ENCODE measurements at regions not wholly inside any gene's neighbourhood (a gene's known extent, or its start where the extent isn't known, plus 50 kb on each side); places are given as distances from the start of the nearest gene placed in this dataset.

DNA sequence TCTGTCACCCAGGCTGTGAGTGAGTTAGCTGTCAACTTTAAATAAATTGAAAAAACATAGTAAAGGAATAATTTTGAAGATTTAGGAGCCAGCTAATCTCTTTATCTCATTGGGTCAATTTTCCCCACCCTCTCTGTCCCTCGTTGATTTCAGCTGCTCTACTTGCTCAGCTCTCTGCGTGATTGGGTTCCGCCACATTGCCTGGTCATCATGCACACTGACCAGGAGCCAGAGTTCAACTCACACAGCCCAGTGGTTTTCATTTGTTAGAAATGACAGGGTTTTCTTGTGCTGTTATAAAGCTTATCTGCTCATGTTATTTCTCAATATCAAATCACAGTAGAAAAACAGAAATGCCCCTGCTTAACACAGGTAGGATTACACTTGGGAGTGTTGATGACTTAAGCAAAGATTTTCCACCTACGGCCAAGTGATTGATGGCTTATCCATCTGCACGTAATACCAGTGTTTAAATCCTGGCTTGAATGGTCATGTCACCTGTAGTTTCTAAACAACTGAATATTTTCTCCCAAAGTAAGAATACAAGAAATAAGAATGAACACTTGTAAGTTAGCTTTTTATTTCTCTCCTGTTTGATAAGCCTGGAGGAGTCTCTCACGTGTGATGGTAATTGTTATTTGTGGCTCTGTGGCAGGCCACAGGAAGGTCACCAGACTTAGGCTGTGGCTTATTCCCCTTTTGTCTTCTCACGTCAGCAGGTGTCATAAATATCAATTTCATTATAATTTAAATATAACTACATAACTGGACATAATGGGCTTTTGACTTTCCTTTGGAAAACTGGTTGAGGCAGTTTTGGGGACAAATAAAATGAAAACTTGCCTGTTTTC lies 367.2 kb upstream of the DDHD1 start:
- no peak overlapping the region for H3K27ac ChIP-seq
- no peaks in the 10 kb centered on the region for H3K9me3 ChIP-seq
- H3K4me1 ChIP-seq: no peaks in the 10 kb centered on the region
- no peak overlapping the region for H3K4me3 ChIP-seq
- no peaks in the 10 kb centered on the region for H3K27me3 ChIP-seq
- no peak for DNase-seq
- no peaks in the 10 kb centered on the region for H3K36me3 ChIP-seq
- TF ChIP-seq POLR2A (IDR thresholded peaks at IDR 0.05): no peak
- TF ChIP-seq, protein P1, sequence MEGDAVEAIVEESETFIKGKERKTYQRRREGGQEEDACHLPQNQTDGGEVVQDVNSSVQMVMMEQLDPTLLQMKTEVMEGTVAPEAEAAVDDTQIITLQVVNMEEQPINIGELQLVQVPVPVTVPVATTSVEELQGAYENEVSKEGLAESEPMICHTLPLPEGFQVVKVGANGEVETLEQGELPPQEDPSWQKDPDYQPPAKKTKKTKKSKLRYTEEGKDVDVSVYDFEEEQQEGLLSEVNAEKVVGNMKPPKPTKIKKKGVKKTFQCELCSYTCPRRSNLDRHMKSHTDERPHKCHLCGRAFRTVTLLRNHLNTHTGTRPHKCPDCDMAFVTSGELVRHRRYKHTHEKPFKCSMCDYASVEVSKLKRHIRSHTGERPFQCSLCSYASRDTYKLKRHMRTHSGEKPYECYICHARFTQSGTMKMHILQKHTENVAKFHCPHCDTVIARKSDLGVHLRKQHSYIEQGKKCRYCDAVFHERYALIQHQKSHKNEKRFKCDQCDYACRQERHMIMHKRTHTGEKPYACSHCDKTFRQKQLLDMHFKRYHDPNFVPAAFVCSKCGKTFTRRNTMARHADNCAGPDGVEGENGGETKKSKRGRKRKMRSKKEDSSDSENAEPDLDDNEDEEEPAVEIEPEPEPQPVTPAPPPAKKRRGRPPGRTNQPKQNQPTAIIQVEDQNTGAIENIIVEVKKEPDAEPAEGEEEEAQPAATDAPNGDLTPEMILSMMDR (IDR thresholded peaks at IDR 0.05): no peak

DNA sequence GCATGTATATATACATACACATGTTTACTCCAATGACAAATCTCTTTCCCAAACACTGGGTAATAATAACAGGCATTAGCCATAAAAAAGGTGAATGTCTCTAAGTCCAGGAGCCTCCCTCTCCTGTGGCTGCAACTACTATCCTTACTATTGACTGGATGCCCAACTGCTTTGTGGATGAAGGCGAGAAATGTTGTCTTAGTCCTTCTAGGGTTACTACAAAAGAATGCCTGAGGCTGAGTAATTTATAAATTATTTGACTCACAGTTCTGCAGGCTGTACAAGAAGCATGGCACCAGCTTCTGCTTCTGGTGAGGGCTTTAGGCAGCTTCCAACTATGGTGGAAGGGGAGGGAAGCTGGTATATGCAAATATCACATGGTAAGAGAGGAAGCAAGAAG lies 366.0 kb upstream of the DDHD1 start:
- Histone ChIP-seq H3K9me3 (no peaks in the 10 kb centered on the region), H3K4me1 (no peaks in the 10 kb centered on the region), H3K27me3 (no peaks in the 10 kb centered on the region), H3K4me3 (no peak overlapping the region), H3K36me3 (no peaks in the 10 kb centered on the region), H3K27ac (no peak overlapping the region)
- TF ChIP-seq, protein P1 (IDR thresholded peaks at IDR 0.05): no peak
- no peak for TF ChIP-seq POLR2A (IDR thresholded peaks at IDR 0.05)
- no peak for DNase-seq

DNA sequence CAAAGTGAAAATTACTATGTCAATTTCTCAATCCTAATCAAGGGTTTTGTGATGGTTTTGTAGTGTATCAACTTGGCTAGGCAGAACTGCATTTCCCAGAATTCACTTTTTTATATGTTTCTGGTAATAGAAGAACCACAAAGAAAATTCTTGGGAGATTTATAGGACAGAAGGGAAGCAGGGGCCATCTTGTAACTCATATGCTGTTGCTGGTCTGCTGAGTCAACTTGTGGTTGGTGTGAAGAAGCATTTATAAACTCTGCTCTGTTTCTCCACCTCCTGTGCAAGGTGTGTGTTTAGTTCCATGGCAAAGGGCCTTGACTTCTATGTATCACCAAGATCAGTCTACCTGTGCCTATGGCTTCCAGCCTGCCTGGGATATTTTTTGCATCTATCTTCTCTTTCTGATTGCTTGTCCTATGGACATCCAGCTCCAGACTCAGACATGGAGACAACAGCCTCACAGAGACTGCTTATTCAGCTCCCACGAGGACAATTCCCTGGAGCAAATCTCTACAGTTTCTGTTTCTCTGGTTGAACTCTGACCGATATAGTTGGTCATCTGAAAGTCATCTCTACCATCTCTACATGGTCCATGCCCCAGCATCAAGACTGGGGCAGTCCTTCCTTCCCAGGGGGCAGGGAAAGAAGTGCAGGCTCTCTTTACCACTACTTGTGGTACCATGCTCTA lies 364.3 kb upstream of the DDHD1 start:
- no peak for DNase-seq
- Histone ChIP-seq H3K27ac (no peak overlapping the region), H3K27me3 (no peaks in the 10 kb centered on the region), H3K9me3 (no peaks in the 10 kb centered on the region), H3K36me3 (no peaks in the 10 kb centered on the region), H3K4me3 (no peak overlapping the region), H3K4me1 (no peaks in the 10 kb centered on the region)
- TF ChIP-seq, protein P1 (IDR thresholded peaks at IDR 0.05): no peak
- TF ChIP-seq POLR2A (IDR thresholded peaks at IDR 0.05): no peak

DNA sequence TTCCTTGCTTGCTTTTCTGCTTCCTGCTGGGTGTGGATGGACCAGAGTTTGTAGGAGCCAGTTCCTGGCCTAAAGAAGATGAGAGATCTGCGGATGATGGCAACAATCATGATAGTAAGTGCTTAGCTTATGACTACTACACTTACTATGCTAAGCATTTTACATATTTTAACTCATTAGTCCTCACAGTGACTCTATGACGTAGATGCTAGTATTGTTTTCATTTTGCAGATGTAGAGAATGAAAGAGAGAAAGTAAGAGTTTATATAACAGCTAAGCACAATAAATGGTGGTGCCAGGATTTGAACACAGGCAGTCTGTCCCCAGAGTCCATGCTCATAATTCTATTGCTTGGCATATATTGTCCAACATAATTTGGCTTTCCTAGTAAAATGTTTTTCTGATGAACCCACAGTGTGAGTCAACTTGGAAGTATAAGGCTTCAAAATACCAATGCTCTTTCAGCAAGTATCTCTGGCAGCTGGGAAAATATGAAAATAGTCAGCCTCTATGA lies 363.2 kb upstream of the DDHD1 start:
- H3K36me3 ChIP-seq: no peaks in the 10 kb centered on the region
- no peaks in the 10 kb centered on the region for H3K4me1 ChIP-seq
- no peak overlapping the region for H3K27ac ChIP-seq
- no peak overlapping the region for H3K4me3 ChIP-seq
- H3K27me3 ChIP-seq: no peaks in the 10 kb centered on the region
- DNase-seq: no peak
- TF ChIP-seq, protein P1 (IDR thresholded peaks at IDR 0.05): no peak
- TF ChIP-seq POLR2A (IDR thresholded peaks at IDR 0.05): no peak
- H3K9me3 ChIP-seq: no peaks in the 10 kb centered on the region

DNA sequence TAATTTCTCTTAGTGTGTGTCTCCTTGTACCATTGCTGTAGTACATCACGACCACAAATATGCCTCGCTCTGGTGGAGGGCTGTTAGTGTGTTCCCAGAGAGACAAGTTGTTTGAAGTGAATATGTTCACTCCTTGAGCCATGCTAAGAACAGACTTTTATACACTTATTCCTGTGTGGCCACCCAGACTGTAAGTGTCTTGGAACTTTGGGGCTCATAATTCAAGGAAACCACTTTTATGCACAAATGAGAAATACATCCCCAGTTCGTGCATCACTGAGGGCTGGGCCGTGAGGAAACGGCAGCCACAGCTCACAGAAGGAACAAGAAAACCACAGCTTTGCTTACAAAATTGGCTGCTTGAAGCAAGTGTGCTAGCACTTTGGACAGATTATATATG lies 362.2 kb upstream of the DDHD1 start:
- Histone ChIP-seq H3K27ac (no peak overlapping the region), H3K27me3 (no peaks in the 10 kb centered on the region), H3K36me3 (no peaks in the 10 kb centered on the region), H3K9me3 (no peaks in the 10 kb centered on the region), H3K4me1 (no peaks in the 10 kb centered on the region), H3K4me3 (no peak overlapping the region)
- no peak for DNase-seq
- TF ChIP-seq, protein P1 (IDR thresholded peaks at IDR 0.05): no peak
